H1 (cell line): ENCODE measurements at regions not wholly inside any gene's neighbourhood (a gene's known extent, or its start where the extent isn't known, plus 50 kb on each side); places are given as distances from the start of the nearest gene placed in this dataset.

Experiments
- CTCF ChIA-PET: fragments of 300-600 bp; sonication (Branson Sonifier 250); formaldehyde crosslinking; loops from one replicate; lab custom pipeline; 2021; ENCODE audit not compliant: partially characterized antibody; lab: Charles Lee
- POLR2A ChIA-PET: fragments of 300-600 bp; sonication (Branson Sonifier 250); formaldehyde crosslinking; loops from one replicate; lab custom pipeline; 2021; ENCODE audit warnings: inconsistent platforms; ENCODE audit not compliant: partially characterized antibody; lab: Charles Lee
- DNase-seq, 2 experiments: peaks; one replicate each; pipeline versions ENCODE4 v3.0.0 to v3.0.0-alpha.2; 2010 to 2022; ENCODE audit warnings: low spot score in 2 of 2, low read depth in 1 of 2, mixed read lengths in 1 of 2
- FAIRE-seq: peaks from 2 replicates; lab custom pipeline; 2011; peaks lifted over from hg19 to GRCh38; lab: Jason Lieb, UNC
- H2AFZ ChIP-seq: 2 replicates; pipeline ENCODE4 v1.8.1; 2012; ENCODE audit warnings: low read length, inconsistent platforms
- H2AK5ac ChIP-seq: 2 replicates; pipeline ENCODE4 v1.6.1; 2013; ENCODE audit warnings: low read depth, low read length
- H2BK120ac ChIP-seq: replicated peaks from 2 replicates; pipeline ENCODE3; 2013; ENCODE audit warnings: low read depth, low read length, inconsistent platforms
- H2BK12ac ChIP-seq: 2 replicates; pipeline ENCODE4 v1.6.1; 2013; ENCODE audit warnings: low read depth, low read length
- H2BK15ac ChIP-seq: 2 replicates; pipeline ENCODE4 v1.6.1; 2013; ENCODE audit warnings: low read length
- H2BK20ac ChIP-seq: 2 replicates; pipeline ENCODE4 v1.6.1; 2013; ENCODE audit warnings: low read length
- H2BK5ac ChIP-seq: 2 replicates; pipeline ENCODE4 v1.6.1; 2013; ENCODE audit warnings: low read depth, low read length
- H3K14ac ChIP-seq: 2 replicates; pipeline ENCODE4 v1.6.1; 2013; ENCODE audit warnings: inconsistent platforms; ENCODE audit not compliant: insufficient read length
- H3K18ac ChIP-seq: 2 replicates; pipeline ENCODE4 v1.6.1; 2013; ENCODE audit warnings: low read length; ENCODE audit errors: extremely low read depth
- H3K23ac ChIP-seq: 2 replicates; pipeline ENCODE4 v1.6.1; 2013; ENCODE audit warnings: inconsistent platforms; ENCODE audit not compliant: insufficient read length
- H3K23me2 ChIP-seq: 2 replicates; pipeline ENCODE4 v1.6.1; 2013; ENCODE audit warnings: low read depth, low read length
- H3K27ac ChIP-seq: 2 replicates; pipeline ENCODE4 v1.6.1; 2011; ENCODE audit warnings: low read depth, low read length, inconsistent platforms
- H3K27me3 ChIP-seq, 4 experiments: replicated peaks in 1 of 4; 1 replicate in 1 of 4; 2 replicates in 3 of 4; pipeline versions ENCODE4 v1.6.1 to v1.8.1; 2011 to 2013; ENCODE audit warnings: low read length in 3 of 4, mild to moderate bottlenecking in 3 of 4, inconsistent platforms in 2 of 4, mixed read lengths in 2 of 4, moderate library complexity in 1 of 4; ENCODE audit not compliant: control insufficient read depth in 3 of 4, insufficient read depth in 3 of 4; ENCODE audit errors: extremely low read depth in 1 of 4
- H3K36me3 ChIP-seq, 4 experiments: 2 replicates each; pipeline versions ENCODE4 v1.6.1 to v1.8.1; 2011 to 2013; ENCODE audit warnings: mild to moderate bottlenecking in 4 of 4, low read length in 3 of 4, moderate library complexity in 2 of 4, control low read depth in 1 of 4, inconsistent platforms in 1 of 4; ENCODE audit not compliant: insufficient read depth in 4 of 4, control insufficient read depth in 2 of 4
- H3K4ac ChIP-seq: replicated peaks from 2 replicates; pipeline ENCODE3; 2013; ENCODE audit warnings: low read length, low read depth, mixed read lengths, inconsistent platforms; ENCODE audit not compliant: insufficient read length
- H3K4me1 ChIP-seq, 4 experiments: replicated peaks in 1 of 4; 1 replicate in 1 of 4; 2 replicates in 3 of 4; pipeline versions ENCODE4 v1.6.1 to v1.8.1; 2011 to 2013; ENCODE audit warnings: low read length in 3 of 4, inconsistent platforms in 2 of 4, mixed read lengths in 1 of 4; ENCODE audit not compliant: insufficient read depth in 4 of 4, control insufficient read depth in 3 of 4
- H3K4me2 ChIP-seq, 2 experiments: 2 replicates each; pipeline versions ENCODE4 v1.6.1 to v1.8.1; 2011 to 2013; ENCODE audit warnings: low read depth in 2 of 2, low read length in 2 of 2, control low read depth in 1 of 2, inconsistent platforms in 1 of 2, mild to moderate bottlenecking in 1 of 2; ENCODE audit not compliant: insufficient read depth in 1 of 2
- H3K4me3 ChIP-seq, 4 experiments: fragments of 200-600, 300-600 bp in 1 of 4; sonication (generic), shearing (Covaris generic), sonication (Bioruptor Twin) in 1 of 4; 2 replicates each; pipeline versions ENCODE4 v1.5.1 to v1.8.1; 2011 to 2016; ENCODE audit warnings: low read length in 4 of 4, low read depth in 3 of 4, control low read depth in 2 of 4, inconsistent platforms in 2 of 4, mild to moderate bottlenecking in 2 of 4, mixed read lengths in 1 of 4, moderate library complexity in 1 of 4; ENCODE audit not compliant: insufficient read depth in 2 of 4; ENCODE audit errors: extremely low read depth in 1 of 4
- H3K56ac ChIP-seq: replicated peaks from 2 replicates; pipeline ENCODE3; 2013; ENCODE audit warnings: low read depth, mild to moderate bottlenecking, mixed read lengths, low read length, inconsistent platforms; ENCODE audit not compliant: insufficient read length
- H3K79me1 ChIP-seq: 2 replicates; pipeline ENCODE4 v1.6.1; 2013; ENCODE audit warnings: low read depth, low read length, control low read depth
- H3K79me2 ChIP-seq, 2 experiments: 2 replicates each; pipeline versions ENCODE4 v1.6.1 to v1.8.1; 2012 to 2013; ENCODE audit warnings: low read length in 2 of 2, mild to moderate bottlenecking in 2 of 2, inconsistent platforms in 1 of 2; ENCODE audit not compliant: insufficient read depth in 2 of 2, control insufficient read depth in 1 of 2
- H3K9ac ChIP-seq, 4 experiments: replicated peaks in 1 of 4; 1 replicate in 1 of 4; 2 replicates in 3 of 4; pipeline versions ENCODE4 v1.6.1 to v1.8.1; 2011 to 2013; ENCODE audit warnings: low read depth in 3 of 4, low read length in 3 of 4, control low read depth in 2 of 4, mild to moderate bottlenecking in 2 of 4, moderate library complexity in 2 of 4, inconsistent platforms in 1 of 4; ENCODE audit errors: extremely low read depth in 1 of 4
- H3K9me3 ChIP-seq, 2 experiments: 2 replicates each; pipeline versions ENCODE4 v1.6.1 to v1.8.1; 2012 to 2013; ENCODE audit warnings: mild to moderate bottlenecking in 2 of 2, moderate library complexity in 2 of 2, control low read depth in 1 of 2, inconsistent platforms in 1 of 2, low read depth in 1 of 2, low read length in 1 of 2, mixed read lengths in 1 of 2; ENCODE audit not compliant: insufficient read depth in 2 of 2
- H4K20me1 ChIP-seq, 2 experiments: replicated peaks in 1 of 2; 2 replicates each; pipeline versions ENCODE3 to v1.8.1; 2011 to 2013; ENCODE audit warnings: inconsistent platforms in 2 of 2, low read length in 2 of 2, mild to moderate bottlenecking in 1 of 2; ENCODE audit not compliant: insufficient read depth in 2 of 2, control insufficient read depth in 1 of 2
- H4K5ac ChIP-seq: 2 replicates; pipeline ENCODE4 v1.6.1; 2013; ENCODE audit warnings: low read length, low read depth, mixed read lengths, inconsistent platforms; ENCODE audit not compliant: insufficient read length
- H4K8ac ChIP-seq: 2 replicates; pipeline ENCODE4 v1.8.0; 2013; ENCODE audit warnings: mild to moderate bottlenecking, moderate library complexity, low read length, inconsistent platforms; ENCODE audit not compliant: insufficient read depth; ENCODE audit errors: extremely low read depth
- H4K91ac ChIP-seq: replicated peaks from 2 replicates; pipeline ENCODE3; 2013; ENCODE audit warnings: low read length, mixed read lengths, inconsistent platforms; ENCODE audit not compliant: insufficient read length
- CHD1 ChIP-seq: IDR thresholded peaks from 2 replicates; pipeline ENCODE4 v1.6.1; 2012; ENCODE audit warnings: low read depth, low read length, improper control_type of control experiment
- CREB1 ChIP-seq: IDR thresholded peaks from 2 replicates; pipeline ENCODE4 v1.6.1; 2012; ENCODE audit warnings: inconsistent platforms
- NANOG ChIP-seq: IDR thresholded peaks from 2 replicates; pipeline ENCODE4 v1.6.1; 2011; ENCODE audit warnings: low read length, low read depth, mild to moderate bottlenecking, inconsistent platforms; ENCODE audit not compliant: insufficient read depth, poor library complexity, severe bottlenecking
- POLR2A ChIP-seq, 2 experiments: IDR thresholded peaks; 1 replicate in 1 of 2; 2 replicates in 1 of 2; pipeline ENCODE4 v1.6.1; 2011; ENCODE audit warnings: low read depth in 2 of 2, low read length in 2 of 2, mild to moderate bottlenecking in 2 of 2; ENCODE audit errors: control extremely low read depth in 1 of 2
- RAD21 ChIP-seq, 2 experiments: IDR thresholded peaks in 1 of 2; conservative IDR thresholded peaks in 1 of 2; 2 replicates each; pipeline ENCODE4 v1.6.1; 2011; ENCODE audit warnings: low read depth in 2 of 2, low read length in 2 of 2, improper control_type of control experiment in 1 of 2, inconsistent platforms in 1 of 2, mild to moderate bottlenecking in 1 of 2, moderate library complexity in 1 of 2
- ZNF274 ChIP-seq: IDR thresholded peaks from 2 replicates; pipeline ENCODE4 v1.7.0; 2012; ENCODE audit warnings: low read length, borderline replicate concordance; ENCODE audit errors: extremely low read depth
- WGBS, 2 experiments: shearing (Covaris generic) in 1 of 2; methylation state at CpG; one replicate each; pipeline versions ENCODE4 v1.1.6 to v1.1.7; 2013 to 2015; ENCODE audit warnings: low lambda C conversion rate in 2 of 2, mixed read lengths in 2 of 2, inconsistent platforms in 1 of 2, low coverage in 1 of 2, missing lambda C conversion rate in 1 of 2; ENCODE audit not compliant: insufficient replicate concordance in 2 of 2, insufficient coverage in 1 of 2, insufficient read length in 1 of 2; ENCODE audit errors: extremely low coverage in 1 of 2, missing lambda C conversion rate in 1 of 2; 5-methylcytosine and 5-hydroxymethylcytosine counted together

- ChIA-PET POLR2A (interaction anchor here (1.3 kb wide), 1 partner anchor 77 kb away, joined by 3 read pairs; no protein-coding TSS in a partner anchor), CTCF (interaction anchor here (1.3 kb wide), 1 partner anchor 58 kb away, joined by 3 read pairs; no protein-coding TSS in a partner anchor)
- Histone ChIP-seq H3K9ac (no peak overlapping the region), H3K14ac (no peak overlapping the region), H2BK15ac (no peak overlapping the region), H2BK120ac (no peak overlapping the region), H3K4me2 (no peak overlapping the region), H2BK12ac (no peak overlapping the region), H3K27ac (no peak overlapping the region), H4K8ac (no peak overlapping the region), H3K4me1 (peaks cover 0 to 7% (median 2%) of the 10 kb centered on the region in 4 experiments; a peak in 2 of 7 replicates), H3K79me2 (no peaks in the 10 kb centered on the region), H3K4ac (no peak overlapping the region), H3K4me3 (no peak overlapping the region), H3K23ac (no peak overlapping the region), H3K18ac (no peak overlapping the region), H3K56ac (no peak overlapping the region), H2AK5ac (no peak overlapping the region), H3K79me1 (no peaks in the 10 kb centered on the region; the same call in 1 of the 2 replicates), H2BK20ac (no peak overlapping the region), H4K5ac (no peak overlapping the region), H4K91ac (no peak overlapping the region), H3K23me2 (no peaks in the 10 kb centered on the region; the same call in 1 of the 2 replicates), H3K27me3 (peaks cover 0 to 2% (median 0%) of the 10 kb centered on the region in 4 experiments; a peak in 2 of 7 replicates), H2BK5ac (no peak overlapping the region), H2AFZ (no peak overlapping the region), H3K36me3 (no peaks in the 10 kb centered on the region), H3K9me3 (no peaks in the 10 kb centered on the region), H4K20me1 (no peaks in the 10 kb centered on the region)
- FAIRE-seq (no peak), DNase-seq (no peak)
- 84% methylated on average over 9 of the region's 9 CpGs; no CpG with 5 or more reads in 1 of the 2 experiments for WGBS, 2 experiments
- no peak for TF ChIP-seq POLR2A (IDR thresholded peaks at IDR 0.05; ENCODE audit: control extremely low read depth in 1 of 2, low read depth in 2 of 2, low read length in 2 of 2)
- no peak for TF ChIP-seq ZNF274
- TF ChIP-seq NANOG = no peak
- TF ChIP-seq CREB1 = no peak
- no peak; a peak in 1 of 4 replicates for TF ChIP-seq RAD21 (IDR thresholded peaks at IDR 0.05 in 1 of 2, conservative IDR thresholded peaks at IDR 0.05 in 1 of 2; ENCODE audit: low read depth in 2 of 2, low read length in 2 of 2)
- TF ChIP-seq CHD1 = no peak
- TF ChIP-seq, all 59 proteins: peak for 0
Observed at GRCh38 chr15:88714782-88715372, 76.1 kb downstream of the ISG20 start.
